WTC11 (cell line): ENCODE measurements at regions not wholly inside any gene's neighbourhood (a gene's known extent, or its start where the extent isn't known, plus 50 kb on each side); places are given as distances from the start of the nearest gene placed in this dataset.

ENCODE experiments used
- ATAC-seq: fragments of 200-7000 bp; cut with Tn5 transposase; 2 replicates; pipeline ENCODE4 v1.10.0; 2021; ENCODE audit warnings: mild to moderate bottlenecking, moderate library complexity
- CTCF ChIA-PET: fragments of 300-600 bp; sonication (Branson Sonifier 250); formaldehyde crosslinking; loops from one replicate; lab custom pipeline; 2021; ENCODE audit warnings: antibody characterized with exemption; lab: Charles Lee
- POLR2A ChIA-PET: fragments of 350-600 bp; sonication (Branson Sonifier 250); formaldehyde crosslinking; loops from one replicate; lab custom pipeline; 2021; ENCODE audit warnings: antibody characterized with exemption; lab: Charles Lee
- DNase-seq: peaks from one replicate; pipeline ENCODE4 v3.0.0; 2021; ENCODE audit warnings: low spot score
- H3K27ac Mint-ChIP-seq: 2 replicates; pipeline ENCODE4 v1.8.0; 2021; ENCODE audit warnings: mixed read lengths
- H3K27me3 Mint-ChIP-seq: 2 replicates; pipeline ENCODE4 v1.8.0; 2021; ENCODE audit warnings: low read depth, mild to moderate bottlenecking, moderate library complexity, mixed read lengths
- H3K36me3 Mint-ChIP-seq: 2 replicates; pipeline ENCODE4 v1.8.0; 2021; ENCODE audit warnings: mixed read lengths
- H3K4me1 Mint-ChIP-seq: 2 replicates; pipeline ENCODE4 v1.8.0; 2022; ENCODE audit warnings: mixed read lengths
- H3K4me3 Mint-ChIP-seq: 2 replicates; pipeline ENCODE4 v1.8.0; 2021; ENCODE audit warnings: mild to moderate bottlenecking, moderate library complexity, mixed read lengths
- H3K9me3 Mint-ChIP-seq: 2 replicates; pipeline ENCODE4 v1.8.0; 2021; ENCODE audit warnings: mixed read lengths
- ATF1 ChIP-seq: sonication (generic); formaldehyde crosslinking; IDR thresholded peaks from 2 replicates; pipeline ENCODE4 v1.8.1; 2023; ENCODE audit warnings: mild to moderate bottlenecking, moderate library complexity, missing genetic modification reagents
- CREM ChIP-seq: sonication (generic); formaldehyde crosslinking; IDR thresholded peaks from 2 replicates; pipeline ENCODE4 v1.8.1; 2022; ENCODE audit warnings: mild to moderate bottlenecking, missing genetic modification reagents, moderate library complexity
- ESRRA ChIP-seq: sonication (generic); formaldehyde crosslinking; IDR thresholded peaks from 2 replicates; pipeline ENCODE4 v1.8.1; 2022; ENCODE audit warnings: mild to moderate bottlenecking, missing genetic modification reagents, borderline replicate concordance
- ETV6 ChIP-seq: sonication (generic); formaldehyde crosslinking; IDR thresholded peaks from 2 replicates; pipeline ENCODE4 v1.8.1; 2022; ENCODE audit warnings: mild to moderate bottlenecking, missing genetic modification reagents
- FOXK1 ChIP-seq: sonication (generic); formaldehyde crosslinking; IDR thresholded peaks from 2 replicates; pipeline ENCODE4 v1.8.0; 2022; ENCODE audit warnings: mild to moderate bottlenecking, moderate library complexity, missing genetic modification reagents
- GRHL2 ChIP-seq: fragments of 250-450 bp; sonication (Bioruptor Pico); IDR thresholded peaks from 2 replicates; pipeline ENCODE4 v1.8.0; 2022; ENCODE audit warnings: mild to moderate bottlenecking, moderate library complexity; ENCODE audit not compliant: insufficient replicate concordance, severe bottlenecking
- NR1H2 ChIP-seq: sonication (generic); formaldehyde crosslinking; IDR thresholded peaks from 2 replicates; pipeline ENCODE4 v1.9.0; 2021; ENCODE audit warnings: mild to moderate bottlenecking, moderate library complexity, missing genetic modification reagents
- PRRX2 ChIP-seq: fragments of 250-450 bp; sonication (Bioruptor Pico); IDR thresholded peaks from 2 replicates; pipeline ENCODE4 v1.8.0; 2021; ENCODE audit warnings: mild to moderate bottlenecking
- SMAD4 ChIP-seq: sonication (generic); formaldehyde crosslinking; IDR thresholded peaks from 2 replicates; pipeline ENCODE4 v1.8.0; 2022; ENCODE audit warnings: mild to moderate bottlenecking, missing genetic modification reagents
- SOX15 ChIP-seq: fragments of 250-450 bp; sonication (Bioruptor Pico); IDR thresholded peaks from 2 replicates; pipeline ENCODE4 v1.9.0; 2021; ENCODE audit warnings: mild to moderate bottlenecking
- SP1 ChIP-seq: sonication (generic); formaldehyde crosslinking; conservative IDR thresholded peaks from 2 replicates; pipeline ENCODE4 v1.8.1; 2022; ENCODE audit warnings: missing genetic modification reagents
- TEAD4 ChIP-seq: sonication (generic); formaldehyde crosslinking; IDR thresholded peaks from 2 replicates; pipeline ENCODE4 v1.8.0; 2022; ENCODE audit warnings: mild to moderate bottlenecking, missing genetic modification reagents
- USF2 ChIP-seq: sonication (generic); formaldehyde crosslinking; IDR thresholded peaks from 2 replicates; pipeline ENCODE4 v1.8.1; 2023; ENCODE audit warnings: mild to moderate bottlenecking, missing genetic modification reagents, moderate library complexity
- ZBTB21 ChIP-seq: sonication (generic); formaldehyde crosslinking; IDR thresholded peaks from 2 replicates; pipeline ENCODE4 v1.8.1; 2023; ENCODE audit warnings: mild to moderate bottlenecking, missing genetic modification reagents, borderline replicate concordance
- ZNF281 ChIP-seq: sonication (generic); formaldehyde crosslinking; IDR thresholded peaks from 2 replicates; pipeline ENCODE4 v1.8.0; 2023; ENCODE audit warnings: mild to moderate bottlenecking, missing genetic modification reagents
- ZSCAN18 ChIP-seq: fragments of 250-450 bp; sonication (Bioruptor Pico); IDR thresholded peaks from 2 replicates; pipeline ENCODE4 v2.1.2; 2022; ENCODE audit warnings: mild to moderate bottlenecking, moderate library complexity
- TF ChIP-seq, protein P1 (sequence below): sonication (generic); formaldehyde crosslinking; IDR thresholded peaks from 2 replicates; pipeline ENCODE4 v1.8.0; 2022; ENCODE audit warnings: mild to moderate bottlenecking, missing genetic modification reagents
- TF ChIP-seq, protein P2 (sequence below): fragments of 250-450 bp; sonication (Bioruptor Pico); IDR thresholded peaks from 2 replicates; pipeline ENCODE4 v1.9.0; 2021; ENCODE audit warnings: mild to moderate bottlenecking, borderline replicate concordance

DNA sequence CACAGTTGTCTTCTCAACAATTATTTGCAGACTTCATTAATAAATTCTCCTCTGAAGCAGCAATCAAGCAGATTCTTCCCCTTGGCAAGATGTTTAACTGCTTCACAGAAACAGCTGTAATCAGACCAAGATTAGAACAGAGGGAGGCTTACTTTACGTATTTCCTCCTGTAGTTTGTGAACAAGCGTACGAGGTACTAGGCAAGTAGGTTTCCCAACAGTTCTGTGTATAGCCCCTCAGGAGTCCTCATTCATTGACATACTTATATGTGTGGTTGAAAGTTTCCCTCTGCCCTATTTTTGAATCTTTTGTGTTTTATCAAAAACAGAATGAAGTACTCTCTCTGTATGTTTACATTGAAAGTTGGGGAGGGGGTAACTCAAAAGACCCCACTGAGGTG, 128.0 kb downstream of the SPATA31D1 start (continued):
- TF ChIP-seq TEAD4 (CRISPR knock-in tag) (no peak), FOXK1 (CRISPR knock-in tag) (no peak), ESRRA (CRISPR knock-in tag) (no peak), ZBTB21 (CRISPR knock-in tag) (no peak), SMAD4 (CRISPR knock-in tag) (no peak), ETV6 (CRISPR knock-in tag) (no peak), CREM (CRISPR knock-in tag) (no peak)
- TF ChIP-seq, protein P1, sequence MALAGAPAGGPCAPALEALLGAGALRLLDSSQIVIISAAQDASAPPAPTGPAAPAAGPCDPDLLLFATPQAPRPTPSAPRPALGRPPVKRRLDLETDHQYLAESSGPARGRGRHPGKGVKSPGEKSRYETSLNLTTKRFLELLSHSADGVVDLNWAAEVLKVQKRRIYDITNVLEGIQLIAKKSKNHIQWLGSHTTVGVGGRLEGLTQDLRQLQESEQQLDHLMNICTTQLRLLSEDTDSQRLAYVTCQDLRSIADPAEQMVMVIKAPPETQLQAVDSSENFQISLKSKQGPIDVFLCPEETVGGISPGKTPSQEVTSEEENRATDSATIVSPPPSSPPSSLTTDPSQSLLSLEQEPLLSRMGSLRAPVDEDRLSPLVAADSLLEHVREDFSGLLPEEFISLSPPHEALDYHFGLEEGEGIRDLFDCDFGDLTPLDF (CRISPR knock-in tag): no peak

DNA sequence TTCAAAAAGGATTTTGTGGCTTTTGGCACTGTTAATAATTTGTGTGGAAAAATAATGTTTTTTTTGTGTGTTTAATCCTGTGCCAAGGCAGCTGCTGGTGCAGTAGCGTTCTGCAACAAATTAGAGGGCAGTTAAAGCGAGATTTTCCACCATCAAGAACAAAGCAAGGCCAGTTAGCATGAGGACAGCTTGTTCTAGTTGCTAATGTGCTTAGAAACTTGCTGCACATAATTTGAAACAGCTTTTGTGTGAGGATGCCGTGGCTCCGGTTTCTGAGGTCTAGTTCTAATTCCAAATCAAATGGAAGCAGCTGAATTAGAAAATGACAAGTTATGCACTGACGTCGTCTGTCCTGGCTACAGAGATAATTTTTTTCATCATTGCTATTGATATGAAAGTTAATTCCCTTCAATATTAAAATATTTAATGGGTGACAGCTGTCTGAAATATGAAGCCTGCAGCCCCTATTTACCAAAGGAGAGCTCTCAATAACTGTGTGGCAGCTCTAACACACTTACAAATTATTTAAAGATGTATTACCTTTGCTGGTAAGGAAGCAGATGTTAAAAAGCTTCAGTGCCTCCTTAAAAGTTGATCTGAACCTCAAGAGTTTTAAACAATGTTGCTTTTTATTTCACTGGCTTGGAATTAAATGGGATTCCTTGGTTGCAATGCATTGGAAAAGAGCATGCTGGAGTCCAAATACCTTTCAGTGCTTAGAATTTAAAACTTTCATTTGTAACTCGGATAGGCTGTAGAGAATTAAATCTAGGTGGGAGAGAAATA, 128.6 kb downstream of the SPATA31D1 start:
- ChIA-PET CTCF (no interaction called here), POLR2A (no interaction called here)
- no peak overlapping the region for H3K27ac Mint-ChIP-seq
- no peaks in the 10 kb centered on the region for H3K27me3 Mint-ChIP-seq
- no peaks in the 10 kb centered on the region for H3K36me3 Mint-ChIP-seq
- no peak for TF ChIP-seq SOX15 (CRISPR knock-in tag)
- TF ChIP-seq NR1H2: no peak
- TF ChIP-seq FOXK1 (CRISPR knock-in tag): no peak
- TF ChIP-seq SP1 (CRISPR knock-in tag): no peak
- no peak for TF ChIP-seq ATF1 (CRISPR knock-in tag)
- TF ChIP-seq PRRX2 (CRISPR knock-in tag): no peak
- TF ChIP-seq ZNF281: no peak
- no peak for TF ChIP-seq ETV6 (CRISPR knock-in tag)
- no peak for TF ChIP-seq ZSCAN18 (CRISPR knock-in tag)
- no peak for TF ChIP-seq GRHL2 (CRISPR knock-in tag)
- TF ChIP-seq, protein P2, sequence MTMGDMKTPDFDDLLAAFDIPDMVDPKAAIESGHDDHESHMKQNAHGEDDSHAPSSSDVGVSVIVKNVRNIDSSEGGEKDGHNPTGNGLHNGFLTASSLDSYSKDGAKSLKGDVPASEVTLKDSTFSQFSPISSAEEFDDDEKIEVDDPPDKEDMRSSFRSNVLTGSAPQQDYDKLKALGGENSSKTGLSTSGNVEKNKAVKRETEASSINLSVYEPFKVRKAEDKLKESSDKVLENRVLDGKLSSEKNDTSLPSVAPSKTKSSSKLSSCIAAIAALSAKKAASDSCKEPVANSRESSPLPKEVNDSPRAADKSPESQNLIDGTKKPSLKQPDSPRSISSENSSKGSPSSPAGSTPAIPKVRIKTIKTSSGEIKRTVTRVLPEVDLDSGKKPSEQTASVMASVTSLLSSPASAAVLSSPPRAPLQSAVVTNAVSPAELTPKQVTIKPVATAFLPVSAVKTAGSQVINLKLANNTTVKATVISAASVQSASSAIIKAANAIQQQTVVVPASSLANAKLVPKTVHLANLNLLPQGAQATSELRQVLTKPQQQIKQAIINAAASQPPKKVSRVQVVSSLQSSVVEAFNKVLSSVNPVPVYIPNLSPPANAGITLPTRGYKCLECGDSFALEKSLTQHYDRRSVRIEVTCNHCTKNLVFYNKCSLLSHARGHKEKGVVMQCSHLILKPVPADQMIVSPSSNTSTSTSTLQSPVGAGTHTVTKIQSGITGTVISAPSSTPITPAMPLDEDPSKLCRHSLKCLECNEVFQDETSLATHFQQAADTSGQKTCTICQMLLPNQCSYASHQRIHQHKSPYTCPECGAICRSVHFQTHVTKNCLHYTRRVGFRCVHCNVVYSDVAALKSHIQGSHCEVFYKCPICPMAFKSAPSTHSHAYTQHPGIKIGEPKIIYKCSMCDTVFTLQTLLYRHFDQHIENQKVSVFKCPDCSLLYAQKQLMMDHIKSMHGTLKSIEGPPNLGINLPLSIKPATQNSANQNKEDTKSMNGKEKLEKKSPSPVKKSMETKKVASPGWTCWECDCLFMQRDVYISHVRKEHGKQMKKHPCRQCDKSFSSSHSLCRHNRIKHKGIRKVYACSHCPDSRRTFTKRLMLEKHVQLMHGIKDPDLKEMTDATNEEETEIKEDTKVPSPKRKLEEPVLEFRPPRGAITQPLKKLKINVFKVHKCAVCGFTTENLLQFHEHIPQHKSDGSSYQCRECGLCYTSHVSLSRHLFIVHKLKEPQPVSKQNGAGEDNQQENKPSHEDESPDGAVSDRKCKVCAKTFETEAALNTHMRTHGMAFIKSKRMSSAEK: no peak
- no peak for TF ChIP-seq USF2 (CRISPR knock-in tag)
- no peaks in the 10 kb centered on the region for H3K9me3 Mint-ChIP-seq
- H3K4me1 Mint-ChIP-seq: peaks cover 25% of the 10 kb centered on the region
- DNase-seq (no peak), ATAC-seq (no peak)
- H3K4me3 Mint-ChIP-seq: no peak overlapping the region
